HCT116 (cell line): ENCODE measurements at regions not wholly inside any gene's neighbourhood (a gene's known extent, or its start where the extent isn't known, plus 50 kb on each side); places are given as distances from the start of the nearest gene placed in this dataset.

ENCODE experiments used
- CEBPB ChIP-seq: IDR thresholded peaks from 2 replicates; pipeline ENCODE4 v1.6.1; 2012; ENCODE audit warnings: low read depth
- EGR1 ChIP-seq: IDR thresholded peaks from 2 replicates; pipeline ENCODE4 v1.6.1; 2012; ENCODE audit warnings: low read depth
- ELF1 ChIP-seq: IDR thresholded peaks from 2 replicates; pipeline ENCODE4 v1.6.1; 2012; ENCODE audit warnings: low read depth, borderline replicate concordance
- EZH2 ChIP-seq: fragments of 200-600 bp; sonication (generic); IDR thresholded peaks from 2 replicates; pipeline ENCODE4 v1.6.1; 2017; ENCODE audit warnings: antibody characterized with exemption, mixed run types
- EZH2phosphoT487 ChIP-seq: fragments of 200-600 bp; IDR thresholded peaks from 2 replicates; pipeline ENCODE4 v1.6.1; 2018; ENCODE audit warnings: antibody characterized with exemption, borderline replicate concordance
- FOSL1 ChIP-seq: IDR thresholded peaks from 2 replicates; pipeline ENCODE4 v1.6.1; 2012; ENCODE audit warnings: low read depth
- POLR2A ChIP-seq: IDR thresholded peaks from 2 replicates; pipeline ENCODE4 v1.7.0; 2011; ENCODE audit warnings: borderline replicate concordance; ENCODE audit not compliant: insufficient read depth, insufficient read length; ENCODE audit errors: extremely low read depth
- POLR2AphosphoS5 ChIP-seq: IDR thresholded peaks from 2 replicates; pipeline ENCODE4 v1.6.1; 2011; ENCODE audit warnings: mild to moderate bottlenecking, low read depth, low read length, moderate library complexity
- RAD21 ChIP-seq: IDR thresholded peaks from 2 replicates; pipeline ENCODE4 v1.6.1; 2012; ENCODE audit warnings: low read depth, mild to moderate bottlenecking
- SRF ChIP-seq: IDR thresholded peaks from 2 replicates; pipeline ENCODE4 v1.6.1; 2012; ENCODE audit warnings: low read depth
- YY1 ChIP-seq: IDR thresholded peaks from 2 replicates; pipeline ENCODE4 v1.6.1; 2011; ENCODE audit warnings: low read length, low read depth, moderate library complexity, mild to moderate bottlenecking; ENCODE audit not compliant: insufficient replicate concordance; ENCODE audit errors: extremely low read depth
- ZFX ChIP-seq: fragments of 450-650 bp; IDR thresholded peaks from 2 replicates; pipeline ENCODE4 v1.6.1; 2017
- TF ChIP-seq, protein P1 (sequence below): IDR thresholded peaks from 2 replicates; pipeline ENCODE4 v1.6.1; 2012; ENCODE audit warnings: low read depth
- TF ChIP-seq, protein P2 (sequence below), 3 experiments: fragments of 200-600 bp in 1 of 3; sonication (generic) in 1 of 3; IDR thresholded peaks in 2 of 3; conservative IDR thresholded peaks in 1 of 3; 2 replicates each; pipeline ENCODE4 v1.5.1; 2012 to 2017; ENCODE audit warnings: low read depth in 2 of 3, low read length in 2 of 3, antibody characterized with exemption in 1 of 3, borderline replicate concordance in 1 of 3, control low read depth in 1 of 3, mild to moderate bottlenecking in 1 of 3, mixed read lengths in 1 of 3, mixed run types in 1 of 3, moderate library complexity in 1 of 3; ENCODE audit not compliant: insufficient read depth in 1 of 3

GRCh38 chr5:167105941-167106340, 1185.5 kb upstream of the WWC1 start:
- TF ChIP-seq, protein P1, sequence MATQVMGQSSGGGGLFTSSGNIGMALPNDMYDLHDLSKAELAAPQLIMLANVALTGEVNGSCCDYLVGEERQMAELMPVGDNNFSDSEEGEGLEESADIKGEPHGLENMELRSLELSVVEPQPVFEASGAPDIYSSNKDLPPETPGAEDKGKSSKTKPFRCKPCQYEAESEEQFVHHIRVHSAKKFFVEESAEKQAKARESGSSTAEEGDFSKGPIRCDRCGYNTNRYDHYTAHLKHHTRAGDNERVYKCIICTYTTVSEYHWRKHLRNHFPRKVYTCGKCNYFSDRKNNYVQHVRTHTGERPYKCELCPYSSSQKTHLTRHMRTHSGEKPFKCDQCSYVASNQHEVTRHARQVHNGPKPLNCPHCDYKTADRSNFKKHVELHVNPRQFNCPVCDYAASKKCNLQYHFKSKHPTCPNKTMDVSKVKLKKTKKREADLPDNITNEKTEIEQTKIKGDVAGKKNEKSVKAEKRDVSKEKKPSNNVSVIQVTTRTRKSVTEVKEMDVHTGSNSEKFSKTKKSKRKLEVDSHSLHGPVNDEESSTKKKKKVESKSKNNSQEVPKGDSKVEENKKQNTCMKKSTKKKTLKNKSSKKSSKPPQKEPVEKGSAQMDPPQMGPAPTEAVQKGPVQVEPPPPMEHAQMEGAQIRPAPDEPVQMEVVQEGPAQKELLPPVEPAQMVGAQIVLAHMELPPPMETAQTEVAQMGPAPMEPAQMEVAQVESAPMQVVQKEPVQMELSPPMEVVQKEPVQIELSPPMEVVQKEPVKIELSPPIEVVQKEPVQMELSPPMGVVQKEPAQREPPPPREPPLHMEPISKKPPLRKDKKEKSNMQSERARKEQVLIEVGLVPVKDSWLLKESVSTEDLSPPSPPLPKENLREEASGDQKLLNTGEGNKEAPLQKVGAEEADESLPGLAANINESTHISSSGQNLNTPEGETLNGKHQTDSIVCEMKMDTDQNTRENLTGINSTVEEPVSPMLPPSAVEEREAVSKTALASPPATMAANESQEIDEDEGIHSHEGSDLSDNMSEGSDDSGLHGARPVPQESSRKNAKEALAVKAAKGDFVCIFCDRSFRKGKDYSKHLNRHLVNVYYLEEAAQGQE: no peak
- no peak for TF ChIP-seq CEBPB
- no peak for TF ChIP-seq RAD21
- no peak for TF ChIP-seq POLR2A
- no peak for TF ChIP-seq ELF1
- TF ChIP-seq, protein P2, sequence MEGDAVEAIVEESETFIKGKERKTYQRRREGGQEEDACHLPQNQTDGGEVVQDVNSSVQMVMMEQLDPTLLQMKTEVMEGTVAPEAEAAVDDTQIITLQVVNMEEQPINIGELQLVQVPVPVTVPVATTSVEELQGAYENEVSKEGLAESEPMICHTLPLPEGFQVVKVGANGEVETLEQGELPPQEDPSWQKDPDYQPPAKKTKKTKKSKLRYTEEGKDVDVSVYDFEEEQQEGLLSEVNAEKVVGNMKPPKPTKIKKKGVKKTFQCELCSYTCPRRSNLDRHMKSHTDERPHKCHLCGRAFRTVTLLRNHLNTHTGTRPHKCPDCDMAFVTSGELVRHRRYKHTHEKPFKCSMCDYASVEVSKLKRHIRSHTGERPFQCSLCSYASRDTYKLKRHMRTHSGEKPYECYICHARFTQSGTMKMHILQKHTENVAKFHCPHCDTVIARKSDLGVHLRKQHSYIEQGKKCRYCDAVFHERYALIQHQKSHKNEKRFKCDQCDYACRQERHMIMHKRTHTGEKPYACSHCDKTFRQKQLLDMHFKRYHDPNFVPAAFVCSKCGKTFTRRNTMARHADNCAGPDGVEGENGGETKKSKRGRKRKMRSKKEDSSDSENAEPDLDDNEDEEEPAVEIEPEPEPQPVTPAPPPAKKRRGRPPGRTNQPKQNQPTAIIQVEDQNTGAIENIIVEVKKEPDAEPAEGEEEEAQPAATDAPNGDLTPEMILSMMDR (IDR thresholded peaks at IDR 0.05 in 2 of 3, conservative IDR thresholded peaks at IDR 0.05 in 1 of 3; ENCODE audit: borderline replicate concordance in 1 of 3, insufficient read depth in 1 of 3, low read depth in 2 of 3, low read length in 2 of 3): no peak
- TF ChIP-seq EZH2phosphoT487: no peak
- no peak for TF ChIP-seq EZH2
- TF ChIP-seq SRF: no peak
- TF ChIP-seq ZFX: no peak
- TF ChIP-seq EGR1: no peak
- TF ChIP-seq YY1: no peak
- no peak for TF ChIP-seq FOSL1
- TF ChIP-seq POLR2AphosphoS5: no peak
